HCT116 (cell line): ENCODE measurements at regions not wholly inside any gene's neighbourhood (a gene's known extent, or its start where the extent isn't known, plus 50 kb on each side); places are given as distances from the start of the nearest gene placed in this dataset.

Experiments used
- ATAC-seq: fragments of 200-7000 bp; cut with Tn5 transposase; 2 replicates; pipeline ENCODE4 v1.9.1; 2020; ENCODE audit warnings: mild to moderate bottlenecking, moderate library complexity
- BruUV-seq: library from RNA; stranded (reverse); fragments of 400-500 nt; replicated peaks from 2 replicates; lab custom pipeline; 2021; lab: Mats Ljungman, UMichigan
- CTCF ChIA-PET: fragments of 300-600 bp; sonication (Branson Sonifier 250); formaldehyde crosslinking; loops from one replicate; lab custom pipeline; 2021; ENCODE audit warnings: antibody characterized with exemption; lab: Charles Lee
- POLR2A ChIA-PET: fragments of 300-600, 350-600 bp; sonication (Branson Sonifier 250); formaldehyde crosslinking; loops from one replicate; lab custom pipeline; 2021; ENCODE audit warnings: antibody characterized with exemption; lab: Charles Lee
- RAD21 ChIA-PET, 2 experiments: fragments of 300-600 bp; sonication (Branson Sonifier 250); formaldehyde crosslinking; loops; one replicate each; lab custom pipeline; 2023; ENCODE audit warnings: low total read pairs in 2 of 2; ENCODE audit not compliant: uncharacterized antibody in 2 of 2, unreplicated experiment in 2 of 2, low non-redundant PET in 1 of 2; lab: Charles Lee
- DNase-seq: peaks from one replicate; pipeline ENCODE4 v3.0.0-alpha.2; 2010; ENCODE audit warnings: low read depth, low spot score
- H2AFZ ChIP-seq: fragments of 200-600 bp; shearing (Covaris generic), sonication (generic); 2 replicates; pipeline ENCODE4 v1.6.1; 2017; ENCODE audit warnings: low read depth, mixed run types, mixed read lengths, antibody characterized with exemption, low read length; ENCODE audit not compliant: poor library complexity, severe bottlenecking
- H3K27ac ChIP-seq: 2 replicates; pipeline ENCODE4 v1.5.1; 2012; ENCODE audit warnings: low read depth, low read length
- H3K27me3 ChIP-seq: fragments of 200-600 bp; sonication (generic); 2 replicates; pipeline ENCODE4 v1.6.1; 2016; ENCODE audit warnings: mixed run types, low read length, mixed read lengths; ENCODE audit not compliant: insufficient read depth
- H3K36me3 ChIP-seq, 2 experiments: fragments of 200-500 bp in 1 of 2; fragments of 200-600 bp in 1 of 2; sonication (Bioruptor generic) in 1 of 2; sonication (generic) in 1 of 2; 2 replicates each; pipeline versions ENCODE4 v1.5.1 to v1.6.1; 2014 to 2016; ENCODE audit warnings: low read length in 2 of 2, inconsistent platforms in 1 of 2, mixed read lengths in 1 of 2, mixed run types in 1 of 2; ENCODE audit not compliant: insufficient read depth in 2 of 2, control insufficient read depth in 1 of 2
- H3K4me1 ChIP-seq, 2 experiments: fragments of 200-600 bp in 1 of 2; sonication (generic) in 1 of 2; 2 replicates each; pipeline versions ENCODE4 v1.5.1 to v1.6.1; 2012 to 2017; ENCODE audit warnings: low read length in 2 of 2, inconsistent platforms in 1 of 2, mild to moderate bottlenecking in 1 of 2, mixed read lengths in 1 of 2, mixed run types in 1 of 2, moderate library complexity in 1 of 2; ENCODE audit not compliant: insufficient read depth in 2 of 2, control insufficient read depth in 1 of 2
- H3K4me2 ChIP-seq: fragments of 200-600 bp; sonication (generic); 2 replicates; pipeline ENCODE4 v1.6.1; 2017; ENCODE audit warnings: mixed run types, low read length, mixed read lengths
- H3K4me3 ChIP-seq, 2 experiments: fragments of 200-600 bp in 1 of 2; sonication (generic) in 1 of 2; replicated peaks in 1 of 2; 2 replicates each; pipeline ENCODE4 v1.5.1; 2011 to 2016; ENCODE audit warnings: low read length in 2 of 2, control low read depth in 1 of 2, low read depth in 1 of 2, mild to moderate bottlenecking in 1 of 2, mixed read lengths in 1 of 2, mixed run types in 1 of 2
- H3K79me2 ChIP-seq: fragments of 200-600 bp; sonication (generic); 2 replicates; pipeline ENCODE4 v1.6.1; 2017; ENCODE audit warnings: mild to moderate bottlenecking, mixed run types, low read length, moderate library complexity, mixed read lengths; ENCODE audit not compliant: insufficient read depth
- H3K9ac ChIP-seq: fragments of 200-600 bp; sonication (generic); 2 replicates; pipeline ENCODE4 v1.6.1; 2016; ENCODE audit warnings: low read length, mixed read lengths
- H3K9me2 ChIP-seq: fragments of 200-600 bp; sonication (generic), shearing (Covaris generic); 2 replicates; pipeline ENCODE4 v1.6.1; 2017; ENCODE audit warnings: mixed run types, mild to moderate bottlenecking, moderate library complexity; ENCODE audit not compliant: insufficient read depth
- H3K9me3 ChIP-seq, 2 experiments: fragments of 200-500 bp in 1 of 2; fragments of 200-600 bp in 1 of 2; sonication (Bioruptor generic) in 1 of 2; sonication (generic) in 1 of 2; 2 replicates each; pipeline ENCODE4 v1.6.1; 2014 to 2017; ENCODE audit warnings: low read length in 2 of 2, mixed read lengths in 2 of 2, inconsistent platforms in 1 of 2, low read depth in 1 of 2, mild to moderate bottlenecking in 1 of 2, mixed run types in 1 of 2, moderate library complexity in 1 of 2; ENCODE audit not compliant: control insufficient read depth in 1 of 2, insufficient read depth in 1 of 2
- H4K20me1 ChIP-seq: fragments of 200-600 bp; sonication (generic), shearing (Covaris generic); 2 replicates; pipeline ENCODE4 v1.6.1; 2017; ENCODE audit warnings: mixed run types, mild to moderate bottlenecking, moderate library complexity; ENCODE audit not compliant: insufficient read depth
- CEBPB ChIP-seq: IDR thresholded peaks from 2 replicates; pipeline ENCODE4 v1.6.1; 2012; ENCODE audit warnings: low read depth
- EGR1 ChIP-seq: IDR thresholded peaks from 2 replicates; pipeline ENCODE4 v1.6.1; 2012; ENCODE audit warnings: low read depth
- EZH2phosphoT487 ChIP-seq: fragments of 200-600 bp; IDR thresholded peaks from 2 replicates; pipeline ENCODE4 v1.6.1; 2018; ENCODE audit warnings: antibody characterized with exemption, borderline replicate concordance
- FOSL1 ChIP-seq: IDR thresholded peaks from 2 replicates; pipeline ENCODE4 v1.6.1; 2012; ENCODE audit warnings: low read depth
- POLR2A ChIP-seq: IDR thresholded peaks from 2 replicates; pipeline ENCODE4 v1.7.0; 2011; ENCODE audit warnings: borderline replicate concordance; ENCODE audit not compliant: insufficient read depth, insufficient read length; ENCODE audit errors: extremely low read depth
- POLR2AphosphoS5 ChIP-seq: IDR thresholded peaks from 2 replicates; pipeline ENCODE4 v1.6.1; 2011; ENCODE audit warnings: mild to moderate bottlenecking, low read depth, low read length, moderate library complexity
- SIN3A ChIP-seq: IDR thresholded peaks from 2 replicates; pipeline ENCODE4 v1.6.1; 2012; ENCODE audit warnings: low read depth
- TCF7L2 ChIP-seq: IDR thresholded peaks from 2 replicates; pipeline ENCODE4 v1.7.0; 2011; ENCODE audit warnings: borderline replicate concordance, inconsistent platforms; ENCODE audit not compliant: insufficient read depth, insufficient read length; ENCODE audit errors: extremely low read depth
- intact Hi-C: fragments of 100-400 bp; cut with micrococcal nuclease; formaldehyde crosslinking; loops from 2 replicates; pipeline ENCODE4 v1.10.0; 2022
- TF ChIP-seq, protein P1 (sequence below): IDR thresholded peaks from 2 replicates; pipeline ENCODE4 v1.6.1; 2012
- TF ChIP-seq, protein P2 (sequence below): IDR thresholded peaks from 2 replicates; pipeline ENCODE4 v1.6.1; 2012; ENCODE audit warnings: low read depth
- TF ChIP-seq, protein P3 (sequence below): IDR thresholded peaks from 2 replicates; pipeline ENCODE4 v1.6.1; 2011; ENCODE audit warnings: mild to moderate bottlenecking, low read length, moderate library complexity; ENCODE audit not compliant: insufficient replicate concordance; ENCODE audit errors: extremely low read depth

- intact Hi-C loops, result no loop called here
- no peaks in the 10 kb centered on the region for H3K4me1 ChIP-seq
- BruUV-seq, result no TSS peak
- H3K79me2 ChIP-seq, result no peaks in the 10 kb centered on the region
- H3K27me3 ChIP-seq, result no peaks in the 10 kb centered on the region
- CTCF ChIA-PET, result no interaction called here
- no peak overlapping the region for H3K4me3 ChIP-seq
- H3K27ac ChIP-seq, result no peak overlapping the region
- ATAC-seq (no peak), DNase-seq (no peak)
- RAD21 ChIA-PET, result no interaction called here
- no peaks in the 10 kb centered on the region for H4K20me1 ChIP-seq
- no peak overlapping the region for H3K4me2 ChIP-seq
- TF ChIP-seq, protein P1, sequence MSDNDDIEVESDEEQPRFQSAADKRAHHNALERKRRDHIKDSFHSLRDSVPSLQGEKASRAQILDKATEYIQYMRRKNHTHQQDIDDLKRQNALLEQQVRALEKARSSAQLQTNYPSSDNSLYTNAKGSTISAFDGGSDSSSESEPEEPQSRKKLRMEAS, result no peak
- TF ChIP-seq EZH2phosphoT487 (no peak), SIN3A (no peak), EGR1 (no peak), FOSL1 (no peak), TCF7L2 (no peak), POLR2A (no peak), CEBPB (no peak), POLR2AphosphoS5 (no peak)
- TF ChIP-seq, protein P2, sequence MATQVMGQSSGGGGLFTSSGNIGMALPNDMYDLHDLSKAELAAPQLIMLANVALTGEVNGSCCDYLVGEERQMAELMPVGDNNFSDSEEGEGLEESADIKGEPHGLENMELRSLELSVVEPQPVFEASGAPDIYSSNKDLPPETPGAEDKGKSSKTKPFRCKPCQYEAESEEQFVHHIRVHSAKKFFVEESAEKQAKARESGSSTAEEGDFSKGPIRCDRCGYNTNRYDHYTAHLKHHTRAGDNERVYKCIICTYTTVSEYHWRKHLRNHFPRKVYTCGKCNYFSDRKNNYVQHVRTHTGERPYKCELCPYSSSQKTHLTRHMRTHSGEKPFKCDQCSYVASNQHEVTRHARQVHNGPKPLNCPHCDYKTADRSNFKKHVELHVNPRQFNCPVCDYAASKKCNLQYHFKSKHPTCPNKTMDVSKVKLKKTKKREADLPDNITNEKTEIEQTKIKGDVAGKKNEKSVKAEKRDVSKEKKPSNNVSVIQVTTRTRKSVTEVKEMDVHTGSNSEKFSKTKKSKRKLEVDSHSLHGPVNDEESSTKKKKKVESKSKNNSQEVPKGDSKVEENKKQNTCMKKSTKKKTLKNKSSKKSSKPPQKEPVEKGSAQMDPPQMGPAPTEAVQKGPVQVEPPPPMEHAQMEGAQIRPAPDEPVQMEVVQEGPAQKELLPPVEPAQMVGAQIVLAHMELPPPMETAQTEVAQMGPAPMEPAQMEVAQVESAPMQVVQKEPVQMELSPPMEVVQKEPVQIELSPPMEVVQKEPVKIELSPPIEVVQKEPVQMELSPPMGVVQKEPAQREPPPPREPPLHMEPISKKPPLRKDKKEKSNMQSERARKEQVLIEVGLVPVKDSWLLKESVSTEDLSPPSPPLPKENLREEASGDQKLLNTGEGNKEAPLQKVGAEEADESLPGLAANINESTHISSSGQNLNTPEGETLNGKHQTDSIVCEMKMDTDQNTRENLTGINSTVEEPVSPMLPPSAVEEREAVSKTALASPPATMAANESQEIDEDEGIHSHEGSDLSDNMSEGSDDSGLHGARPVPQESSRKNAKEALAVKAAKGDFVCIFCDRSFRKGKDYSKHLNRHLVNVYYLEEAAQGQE, result no peak
- TF ChIP-seq, protein P3, sequence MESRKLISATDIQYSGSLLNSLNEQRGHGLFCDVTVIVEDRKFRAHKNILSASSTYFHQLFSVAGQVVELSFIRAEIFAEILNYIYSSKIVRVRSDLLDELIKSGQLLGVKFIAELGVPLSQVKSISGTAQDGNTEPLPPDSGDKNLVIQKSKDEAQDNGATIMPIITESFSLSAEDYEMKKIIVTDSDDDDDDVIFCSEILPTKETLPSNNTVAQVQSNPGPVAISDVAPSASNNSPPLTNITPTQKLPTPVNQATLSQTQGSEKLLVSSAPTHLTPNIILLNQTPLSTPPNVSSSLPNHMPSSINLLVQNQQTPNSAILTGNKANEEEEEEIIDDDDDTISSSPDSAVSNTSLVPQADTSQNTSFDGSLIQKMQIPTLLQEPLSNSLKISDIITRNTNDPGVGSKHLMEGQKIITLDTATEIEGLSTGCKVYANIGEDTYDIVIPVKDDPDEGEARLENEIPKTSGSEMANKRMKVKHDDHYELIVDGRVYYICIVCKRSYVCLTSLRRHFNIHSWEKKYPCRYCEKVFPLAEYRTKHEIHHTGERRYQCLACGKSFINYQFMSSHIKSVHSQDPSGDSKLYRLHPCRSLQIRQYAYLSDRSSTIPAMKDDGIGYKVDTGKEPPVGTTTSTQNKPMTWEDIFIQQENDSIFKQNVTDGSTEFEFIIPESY, result no peak
- no peaks in the 10 kb centered on the region for H3K9me3 ChIP-seq
- POLR2A ChIA-PET, result no interaction called here
- no peaks in the 10 kb centered on the region for H3K36me3 ChIP-seq
- no peaks in the 10 kb centered on the region for H3K9me2 ChIP-seq
- no peak overlapping the region for H2AFZ ChIP-seq
- H3K9ac ChIP-seq, result no peak overlapping the region
Observed at GRCh38 chrX:104307341-104307740, 52.6 kb upstream of the ESX1 start.
